ENCODE measurements at regions not wholly inside any gene's neighbourhood (a gene's known extent, or its start where the extent isn't known, plus 50 kb on each side); places are given as distances from the start of the nearest gene placed in this dataset.

GRCh38 chr2:23199115-23199918 is 185.7 kb upstream of the KLHL29 start:
- Histone ChIP-seq H3K27ac (ENCODE audit: insufficient read depth, low read length) (no peak overlapping the region), H3K4me1 (ENCODE audit: control insufficient read depth, extremely low read depth, insufficient read depth, low read length) (no peaks in the 10 kb centered on the region), H3K79me2 (ENCODE audit: control insufficient read depth, insufficient read depth, low read length) (no peaks in the 10 kb centered on the region), H3K27me3 (ENCODE audit: control insufficient read depth, insufficient read depth, low read length) (no peaks in the 10 kb centered on the region), H3K9ac (ENCODE audit: insufficient read depth, low read length) (no peak overlapping the region), H3K4me3 (replicated peaks in 1 of 4; ENCODE audit: control extremely low read depth in 1 of 4, insufficient read depth in 1 of 4, low read depth in 3 of 4, low read length in 4 of 4) (no peak overlapping the region), H2AFZ (ENCODE audit: low read length) (no peak overlapping the region), H3K36me3 (ENCODE audit: control insufficient read depth, insufficient read depth, low read length) (no peaks in the 10 kb centered on the region), H3K4me2 (ENCODE audit: extremely low read depth, insufficient read depth, low read length) (no peak overlapping the region), H4K20me1 (ENCODE audit: control insufficient read depth, extremely low read depth, insufficient read depth, low read length) (no peaks in the 10 kb centered on the region), H3K9me3 (ENCODE audit: control insufficient read depth, insufficient read depth, low read depth, low read length) (no peaks in the 10 kb centered on the region)
- DNase-seq (ENCODE audit: low read depth in 2 of 2) = peak in 1 of 2 donors; percentile 36
- TF ChIP-seq CTCF (conservative IDR thresholded peaks at IDR 0.05 in 1 of 2, IDR thresholded peaks at IDR 0.05 in 1 of 2; ENCODE audit: low read depth in 1 of 2, low read length in 2 of 2) = peak; percentile 55 to 66
- TF ChIP-seq EZH2 (IDR thresholded peaks at IDR 0.05; ENCODE audit: low read length, missing control alignments) = no peak

GRCh38 chr2:23200068-23200786 is 184.8 kb upstream of the KLHL29 start:
- no peak for DNase-seq (ENCODE audit: low read depth in 2 of 2)
- no peak overlapping the region for H3K4me3 ChIP-seq (replicated peaks in 1 of 4; ENCODE audit: control extremely low read depth in 1 of 4, insufficient read depth in 1 of 4, low read depth in 3 of 4, low read length in 4 of 4)
- H4K20me1 ChIP-seq (ENCODE audit: control insufficient read depth, extremely low read depth, insufficient read depth, low read length) = no peaks in the 10 kb centered on the region
- H3K36me3 ChIP-seq (ENCODE audit: control insufficient read depth, insufficient read depth, low read length) = no peaks in the 10 kb centered on the region
- no peaks in the 10 kb centered on the region for H3K79me2 ChIP-seq (ENCODE audit: control insufficient read depth, insufficient read depth, low read length)
- H3K4me1 ChIP-seq (ENCODE audit: control insufficient read depth, extremely low read depth, insufficient read depth, low read length) = no peaks in the 10 kb centered on the region
- TF ChIP-seq CTCF (conservative IDR thresholded peaks at IDR 0.05 in 1 of 2, IDR thresholded peaks at IDR 0.05 in 1 of 2; ENCODE audit: low read depth in 1 of 2, low read length in 2 of 2) (no peak), EZH2 (IDR thresholded peaks at IDR 0.05; ENCODE audit: low read length, missing control alignments) (no peak)
- H3K27ac ChIP-seq (ENCODE audit: insufficient read depth, low read length) = no peak overlapping the region
- no peak overlapping the region for H2AFZ ChIP-seq (ENCODE audit: low read length)
- H3K9ac ChIP-seq (ENCODE audit: insufficient read depth, low read length) = no peak overlapping the region
- H3K9me3 ChIP-seq (ENCODE audit: control insufficient read depth, insufficient read depth, low read depth, low read length) = no peaks in the 10 kb centered on the region
- H3K27me3 ChIP-seq (ENCODE audit: control insufficient read depth, insufficient read depth, low read length) = no peaks in the 10 kb centered on the region
- no peak overlapping the region for H3K4me2 ChIP-seq (ENCODE audit: extremely low read depth, insufficient read depth, low read length)

- no peaks in the 10 kb centered on the region for H3K27me3 ChIP-seq (ENCODE audit: control insufficient read depth, insufficient read depth, low read length)
- no peak for TF ChIP-seq CTCF (conservative IDR thresholded peaks at IDR 0.05 in 1 of 2, IDR thresholded peaks at IDR 0.05 in 1 of 2; ENCODE audit: low read depth in 1 of 2, low read length in 2 of 2)
- no peak for TF ChIP-seq EZH2 (IDR thresholded peaks at IDR 0.05; ENCODE audit: low read length, missing control alignments)
- H3K4me1 ChIP-seq (ENCODE audit: control insufficient read depth, extremely low read depth, insufficient read depth, low read length) = no peaks in the 10 kb centered on the region
- no peak overlapping the region for H3K27ac ChIP-seq (ENCODE audit: insufficient read depth, low read length)
- H3K9me3 ChIP-seq (ENCODE audit: control insufficient read depth, insufficient read depth, low read depth, low read length) = no peaks in the 10 kb centered on the region
- no peaks in the 10 kb centered on the region for H3K79me2 ChIP-seq (ENCODE audit: control insufficient read depth, insufficient read depth, low read length)
- H3K4me2 ChIP-seq (ENCODE audit: extremely low read depth, insufficient read depth, low read length) = no peak overlapping the region
- H3K36me3 ChIP-seq (ENCODE audit: control insufficient read depth, insufficient read depth, low read length) = no peaks in the 10 kb centered on the region
- no peak overlapping the region for H2AFZ ChIP-seq (ENCODE audit: low read length)
- H3K4me3 ChIP-seq (replicated peaks in 1 of 4; ENCODE audit: control extremely low read depth in 1 of 4, insufficient read depth in 1 of 4, low read depth in 3 of 4, low read length in 4 of 4) = no peak overlapping the region
- H4K20me1 ChIP-seq (ENCODE audit: control insufficient read depth, extremely low read depth, insufficient read depth, low read length) = no peaks in the 10 kb centered on the region
- no peak for DNase-seq (ENCODE audit: low read depth in 2 of 2)
- H3K9ac ChIP-seq (ENCODE audit: insufficient read depth, low read length) = no peak overlapping the region
These were observed 184.2 kb upstream of the KLHL29 start for GRCh38 chr2:23200787-23201114.
